Endothelial cell of umbilical vein (primary cell): ENCODE measurements at regions not wholly inside any gene's neighbourhood (a gene's known extent, or its start where the extent isn't known, plus 50 kb on each side); places are given as distances from the start of the nearest gene placed in this dataset.

Experiments
- BruUV-seq: library from RNA; stranded (reverse); fragments of 400-500 nt; replicated peaks from 2 replicates; lab custom pipeline; 2021; lab: Mats Ljungman, UMichigan
- CTCF ChIA-PET: fragments of 300-600, 350-600 bp; sonication (Branson Sonifier 250); formaldehyde crosslinking; loops from one replicate; lab custom pipeline; 2021; ENCODE audit warnings: antibody characterized with exemption, inconsistent platforms; lab: Charles Lee
- POLR2A ChIA-PET: fragments of 300-600, 350-600 bp; sonication (Branson Sonifier 250); formaldehyde crosslinking; loops from one replicate; lab custom pipeline; 2021; ENCODE audit warnings: antibody characterized with exemption, inconsistent platforms; lab: Charles Lee
- DNase-seq: peaks from one replicate; pipeline ENCODE4 v3.0.0-alpha.2; 2011; ENCODE audit warnings: low read depth, low spot score
- FAIRE-seq: peaks from 2 replicates; lab custom pipeline; 2011; peaks lifted over from hg19 to GRCh38; lab: Jason Lieb, UNC
- H2AFZ ChIP-seq: 2 replicates; pipeline ENCODE4 v1.6.0; 2012; ENCODE audit warnings: low read depth, low read length, control low read depth, inconsistent platforms
- H3K27ac ChIP-seq: 2 replicates; pipeline ENCODE4 v1.5.1; 2011; ENCODE audit warnings: low read depth, mild to moderate bottlenecking, control low read depth, low read length, moderate library complexity; ENCODE audit not compliant: insufficient read depth
- H3K27me3 ChIP-seq, 2 experiments: 2 replicates each; pipeline versions ENCODE4 v1.6.0 to v1.6.1; 2011; ENCODE audit warnings: low read length in 2 of 2, mixed read lengths in 1 of 2; ENCODE audit not compliant: control insufficient read depth in 2 of 2, insufficient read depth in 2 of 2
- H3K36me3 ChIP-seq, 2 experiments: 2 replicates in 1 of 2; 3 replicates in 1 of 2; pipeline ENCODE4 v1.5.1; 2011; ENCODE audit warnings: low read length in 2 of 2, mild to moderate bottlenecking in 1 of 2, moderate library complexity in 1 of 2; ENCODE audit not compliant: control insufficient read depth in 2 of 2, insufficient read depth in 2 of 2; ENCODE audit errors: extremely low read depth in 1 of 2
- H3K4me1 ChIP-seq: 3 replicates; pipeline ENCODE4 v1.5.1; 2011; ENCODE audit warnings: mild to moderate bottlenecking, low read length; ENCODE audit not compliant: control insufficient read depth, insufficient read depth; ENCODE audit errors: extremely low read depth
- H3K4me2 ChIP-seq: 2 replicates; pipeline ENCODE4 v1.6.1; 2011; ENCODE audit warnings: low read length, control low read depth, mixed read lengths; ENCODE audit not compliant: insufficient read depth
- H3K4me3 ChIP-seq, 3 experiments: fragments of 200-600 bp in 1 of 3; sonication (generic), shearing (Covaris generic) in 1 of 3; replicated peaks in 1 of 3; 2 replicates each; pipeline ENCODE4 v1.5.1; 2011 to 2016; ENCODE audit warnings: control low read depth in 3 of 3, low read length in 3 of 3, mild to moderate bottlenecking in 2 of 3, inconsistent platforms in 1 of 3, low read depth in 1 of 3, moderate library complexity in 1 of 3; ENCODE audit not compliant: insufficient read depth in 1 of 3
- H3K79me2 ChIP-seq: 2 replicates; pipeline ENCODE4 v1.6.0; 2012; ENCODE audit warnings: low read length, inconsistent platforms; ENCODE audit not compliant: control insufficient read depth, insufficient read depth
- H3K9ac ChIP-seq: replicated peaks from 2 replicates; pipeline ENCODE3; 2011; ENCODE audit warnings: low read length, control low read depth; ENCODE audit not compliant: insufficient read depth; ENCODE audit errors: extremely low read depth
- H3K9me1 ChIP-seq: replicated peaks from 3 replicates; pipeline ENCODE4 v1.6.0; 2011; ENCODE audit warnings: mild to moderate bottlenecking, low read length; ENCODE audit not compliant: control insufficient read depth, insufficient read depth; ENCODE audit errors: extremely low read depth
- H3K9me3 ChIP-seq: replicated peaks from 2 replicates; pipeline ENCODE4 v1.5.1; 2012; ENCODE audit warnings: low read length, inconsistent platforms; ENCODE audit not compliant: control insufficient read depth, insufficient read depth
- H4K20me1 ChIP-seq: replicated peaks from 2 replicates; pipeline ENCODE3; 2011; ENCODE audit warnings: mild to moderate bottlenecking, low read length; ENCODE audit not compliant: control insufficient read depth, insufficient read depth; ENCODE audit errors: extremely low read depth
- EZH2 ChIP-seq: IDR thresholded peaks from 2 replicates; pipeline ENCODE4 v1.6.1; 2012; ENCODE audit warnings: borderline replicate concordance, low read depth, mild to moderate bottlenecking, moderate library complexity, low read length, inconsistent platforms; ENCODE audit not compliant: severe bottlenecking
- FOS ChIP-seq: IDR thresholded peaks from 2 replicates; pipeline ENCODE4 v1.6.1; 2011; ENCODE audit warnings: mild to moderate bottlenecking, low read length, moderate library complexity, borderline replicate concordance; ENCODE audit not compliant: insufficient read depth
- GATA2 ChIP-seq: IDR thresholded peaks from 2 replicates; pipeline ENCODE4 v1.7.0; 2011; ENCODE audit warnings: low read depth, mild to moderate bottlenecking, moderate library complexity, mixed read lengths, low read length; ENCODE audit not compliant: insufficient read length, insufficient read depth
- JUN ChIP-seq: IDR thresholded peaks from 2 replicates; pipeline ENCODE4 v1.6.1; 2011; ENCODE audit warnings: borderline replicate concordance, low read depth; ENCODE audit not compliant: insufficient read length, insufficient read depth
- MYC ChIP-seq: IDR thresholded peaks from one replicate; pipeline ENCODE4 v1.6.1; 2011; ENCODE audit warnings: mild to moderate bottlenecking, low read depth, low read length
- POLR2A ChIP-seq: IDR thresholded peaks from 2 replicates; pipeline ENCODE4 v1.6.1; 2012; ENCODE audit warnings: low read depth, mild to moderate bottlenecking, control low read depth, low read length
- POLR2AphosphoS5 ChIP-seq: IDR thresholded peaks from 2 replicates; pipeline ENCODE4 v1.6.1; 2012; ENCODE audit warnings: low read depth, mild to moderate bottlenecking, control low read depth, low read length, moderate library complexity; ENCODE audit not compliant: insufficient read depth
- dilution Hi-C: fragments of 300-500 bp; cut with MboI; formaldehyde crosslinking; loops from one replicate; pipeline ENCODE4 v1.15.0; 2019; ENCODE audit warnings: low sequenced_read_pairs; ENCODE audit not compliant: extremely low pct_ligation_motif_present
- intact Hi-C: fragments of 100-400 bp; cut with micrococcal nuclease; formaldehyde crosslinking; loops from one replicate; pipeline ENCODE4 v1.10.0; 2022
- TF ChIP-seq, protein P1 (sequence below), 2 donors: IDR thresholded peaks; 1 replicate in 1 of 2; 2 replicates in 1 of 2; pipeline ENCODE4 v1.5.1; 2011; ENCODE audit warnings: low read length in 2 of 2, mild to moderate bottlenecking in 2 of 2, moderate library complexity in 2 of 2, control low read depth in 1 of 2, inconsistent platforms in 1 of 2, low read depth in 1 of 2; ENCODE audit not compliant: insufficient read depth in 1 of 2; ENCODE audit errors: extremely low read depth in 1 of 2
- TF ChIP-seq, protein P2 (sequence below): IDR thresholded peaks from 2 replicates; pipeline ENCODE4 v1.6.1; 2011; ENCODE audit not compliant: insufficient read depth, insufficient read length

DNA sequence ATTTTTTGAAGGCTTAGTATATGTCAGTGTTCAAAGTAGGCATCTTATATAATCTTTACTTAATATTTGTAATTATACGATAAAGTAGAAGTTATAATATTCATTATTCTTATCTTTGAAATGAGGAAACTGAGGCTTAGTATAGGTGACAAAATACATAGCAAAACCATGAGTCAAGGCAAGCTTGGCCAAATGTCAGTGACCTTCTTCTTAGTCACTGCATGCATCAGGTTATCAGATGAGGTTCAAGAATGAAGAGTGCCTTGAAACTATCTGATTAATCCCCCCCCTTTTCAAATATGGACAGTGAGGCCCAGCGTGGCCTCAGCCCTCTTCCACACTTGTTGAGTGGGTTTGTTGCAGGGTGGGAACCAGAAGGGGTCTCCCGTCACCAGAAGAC, 59.3 kb downstream of the PMAIP1 start:
- POLR2A ChIA-PET: no interaction called here
- CTCF ChIA-PET: no interaction called here
- no peak for FAIRE-seq
- no peak for DNase-seq
- Histone ChIP-seq H4K20me1 (no peaks in the 10 kb centered on the region), H2AFZ (no peak overlapping the region), H3K27me3 (peaks cover 0 to 2% of the 10 kb centered on the region in 2 experiments), H3K79me2 (no peaks in the 10 kb centered on the region), H3K36me3 (no peaks in the 10 kb centered on the region), H3K9me1 (no peaks in the 10 kb centered on the region), H3K4me3 (no peak overlapping the region), H3K27ac (no peak overlapping the region), H3K4me1 (no peaks in the 10 kb centered on the region), H3K9ac (no peak overlapping the region), H3K4me2 (no peak overlapping the region), H3K9me3 (no peaks in the 10 kb centered on the region)
- dilution Hi-C loops: no loop called here
- TF ChIP-seq FOS (peak; percentile 10), MYC (no peak), EZH2 (no peak), JUN (no peak), POLR2A (no peak), GATA2 (peak; percentile 13), POLR2AphosphoS5 (no peak)
- TF ChIP-seq, protein P1, sequence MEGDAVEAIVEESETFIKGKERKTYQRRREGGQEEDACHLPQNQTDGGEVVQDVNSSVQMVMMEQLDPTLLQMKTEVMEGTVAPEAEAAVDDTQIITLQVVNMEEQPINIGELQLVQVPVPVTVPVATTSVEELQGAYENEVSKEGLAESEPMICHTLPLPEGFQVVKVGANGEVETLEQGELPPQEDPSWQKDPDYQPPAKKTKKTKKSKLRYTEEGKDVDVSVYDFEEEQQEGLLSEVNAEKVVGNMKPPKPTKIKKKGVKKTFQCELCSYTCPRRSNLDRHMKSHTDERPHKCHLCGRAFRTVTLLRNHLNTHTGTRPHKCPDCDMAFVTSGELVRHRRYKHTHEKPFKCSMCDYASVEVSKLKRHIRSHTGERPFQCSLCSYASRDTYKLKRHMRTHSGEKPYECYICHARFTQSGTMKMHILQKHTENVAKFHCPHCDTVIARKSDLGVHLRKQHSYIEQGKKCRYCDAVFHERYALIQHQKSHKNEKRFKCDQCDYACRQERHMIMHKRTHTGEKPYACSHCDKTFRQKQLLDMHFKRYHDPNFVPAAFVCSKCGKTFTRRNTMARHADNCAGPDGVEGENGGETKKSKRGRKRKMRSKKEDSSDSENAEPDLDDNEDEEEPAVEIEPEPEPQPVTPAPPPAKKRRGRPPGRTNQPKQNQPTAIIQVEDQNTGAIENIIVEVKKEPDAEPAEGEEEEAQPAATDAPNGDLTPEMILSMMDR (IDR thresholded peaks at IDR 0.05; ENCODE audit: extremely low read depth in 1 of 2, insufficient read depth in 1 of 2, low read depth in 1 of 2, low read length in 2 of 2): no peak
- TF ChIP-seq, protein P2, sequence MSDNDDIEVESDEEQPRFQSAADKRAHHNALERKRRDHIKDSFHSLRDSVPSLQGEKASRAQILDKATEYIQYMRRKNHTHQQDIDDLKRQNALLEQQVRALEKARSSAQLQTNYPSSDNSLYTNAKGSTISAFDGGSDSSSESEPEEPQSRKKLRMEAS: no peak
- BruUV-seq: no TSS peak
- intact Hi-C loops: no loop called here
